ENCODE measurements at regions not wholly inside any gene's neighbourhood (a gene's known extent, or its start where the extent isn't known, plus 50 kb on each side); places are given as distances from the start of the nearest gene placed in this dataset.
"Not testable (repeated sequence)": the region's sequence is repeated elsewhere in the genome, so short reads cannot be mapped to it uniquely, and the experiment has no call there.

DNA sequence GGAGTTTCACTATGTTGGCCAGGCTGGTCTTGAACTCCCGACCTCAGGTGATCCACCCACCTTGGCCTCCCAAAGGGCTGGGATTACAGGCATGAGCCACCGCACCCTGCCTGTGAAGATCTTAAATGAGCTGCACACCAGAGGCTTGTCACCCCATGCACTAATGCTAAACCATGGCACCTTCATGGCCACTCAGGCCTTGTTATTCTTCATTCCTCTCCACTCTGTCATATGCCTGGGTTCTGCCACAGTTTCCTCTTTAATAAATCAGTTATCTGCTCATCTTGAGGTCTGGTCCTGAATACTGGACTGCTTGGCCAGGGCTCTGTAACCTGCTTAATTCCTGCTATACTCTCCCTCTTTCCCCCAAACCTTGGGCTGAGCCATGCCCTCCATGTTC lies 104.3 kb upstream of the FOXN2 start:
- H3K27me3 ChIP-seq (ENCODE audit: insufficient read depth, low read length), result no peaks in the 10 kb centered on the region
- no peaks in the 10 kb centered on the region for H3K9me3 ChIP-seq (ENCODE audit: low read depth, low read length)
- peaks cover 35% of the 10 kb centered on the region for H3K4me1 ChIP-seq (ENCODE audit: insufficient read depth, low read length)
- H3K4me3 ChIP-seq (ENCODE audit: low read length), result no peak overlapping the region

DNA sequence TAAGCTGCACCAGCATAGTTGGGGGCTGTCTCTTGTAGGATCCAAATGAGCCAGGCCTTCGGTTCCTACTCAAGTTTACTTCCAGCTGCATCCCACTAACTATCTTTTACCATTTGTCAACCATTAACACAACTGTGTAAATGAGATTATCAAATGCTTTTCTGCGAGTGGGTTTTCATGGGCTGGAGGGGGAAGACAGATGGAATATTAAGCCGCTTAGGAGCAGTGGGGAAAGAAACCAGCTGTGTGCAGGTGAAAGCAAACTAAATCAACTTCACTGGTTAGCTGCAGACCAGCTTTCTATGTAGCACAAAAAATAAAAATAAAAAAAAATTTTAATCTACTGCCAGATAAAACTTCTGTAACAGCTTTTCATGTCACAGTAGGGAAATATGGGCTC lies 100.8 kb upstream of the FOXN2 start:
- Histone ChIP-seq H3K9me3 (ENCODE audit: low read depth, low read length) (no peaks in the 10 kb centered on the region), H3K4me3 (ENCODE audit: low read length) (no peak overlapping the region), H3K27me3 (ENCODE audit: insufficient read depth, low read length) (no peaks in the 10 kb centered on the region), H3K4me1 (ENCODE audit: insufficient read depth, low read length) (peaks cover 13% of the 10 kb centered on the region)

DNA sequence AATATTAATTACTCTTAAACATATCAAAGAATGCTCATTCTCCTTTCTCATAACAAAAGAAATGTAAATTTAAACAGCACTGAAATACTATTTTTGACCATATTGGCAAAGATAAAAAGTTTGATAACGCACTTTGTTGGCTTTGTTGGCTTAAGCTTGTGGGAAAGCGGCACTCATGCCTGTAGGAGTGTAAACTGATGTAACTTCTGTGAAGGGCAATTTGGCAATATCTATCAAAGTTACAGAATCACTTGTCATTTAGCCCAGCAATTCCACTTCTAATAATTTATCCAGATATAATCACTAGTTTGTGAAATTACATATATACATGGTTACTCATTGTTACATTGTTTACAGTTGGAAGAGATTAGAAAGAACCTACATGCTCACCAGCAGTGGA lies 96.3 kb upstream of the FOXN2 start:
- no peak overlapping the region for H3K4me3 ChIP-seq (ENCODE audit: low read length)
- peaks cover 26% of the 10 kb centered on the region for H3K4me1 ChIP-seq (ENCODE audit: insufficient read depth, low read length)
- H3K27me3 ChIP-seq (ENCODE audit: insufficient read depth, low read length), result no peaks in the 10 kb centered on the region
- H3K9me3 ChIP-seq (ENCODE audit: low read depth, low read length), result no peaks in the 10 kb centered on the region

DNA sequence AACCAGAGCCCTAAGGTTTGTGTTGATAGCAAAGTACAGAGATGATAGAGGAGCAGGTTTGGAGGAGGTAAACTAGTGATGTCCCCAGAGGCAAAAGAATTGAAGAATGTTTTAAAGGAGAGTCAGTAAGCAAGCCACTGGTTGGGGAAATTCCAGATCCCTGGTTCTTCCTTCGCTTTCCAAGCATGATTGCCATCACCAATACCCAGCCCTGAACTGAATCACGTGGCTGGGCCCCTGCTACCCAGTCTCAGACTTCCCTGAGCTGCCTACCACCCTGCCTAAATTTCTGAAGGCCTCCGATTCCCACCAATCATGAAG lies 95.3 kb upstream of the FOXN2 start:
- Histone ChIP-seq H3K27me3 (ENCODE audit: insufficient read depth, low read length) (no peaks in the 10 kb centered on the region), H3K4me1 (ENCODE audit: insufficient read depth, low read length) (peaks cover 26% of the 10 kb centered on the region), H3K4me3 (ENCODE audit: low read length) (no peak overlapping the region), H3K9me3 (ENCODE audit: low read depth, low read length) (no peaks in the 10 kb centered on the region)

DNA sequence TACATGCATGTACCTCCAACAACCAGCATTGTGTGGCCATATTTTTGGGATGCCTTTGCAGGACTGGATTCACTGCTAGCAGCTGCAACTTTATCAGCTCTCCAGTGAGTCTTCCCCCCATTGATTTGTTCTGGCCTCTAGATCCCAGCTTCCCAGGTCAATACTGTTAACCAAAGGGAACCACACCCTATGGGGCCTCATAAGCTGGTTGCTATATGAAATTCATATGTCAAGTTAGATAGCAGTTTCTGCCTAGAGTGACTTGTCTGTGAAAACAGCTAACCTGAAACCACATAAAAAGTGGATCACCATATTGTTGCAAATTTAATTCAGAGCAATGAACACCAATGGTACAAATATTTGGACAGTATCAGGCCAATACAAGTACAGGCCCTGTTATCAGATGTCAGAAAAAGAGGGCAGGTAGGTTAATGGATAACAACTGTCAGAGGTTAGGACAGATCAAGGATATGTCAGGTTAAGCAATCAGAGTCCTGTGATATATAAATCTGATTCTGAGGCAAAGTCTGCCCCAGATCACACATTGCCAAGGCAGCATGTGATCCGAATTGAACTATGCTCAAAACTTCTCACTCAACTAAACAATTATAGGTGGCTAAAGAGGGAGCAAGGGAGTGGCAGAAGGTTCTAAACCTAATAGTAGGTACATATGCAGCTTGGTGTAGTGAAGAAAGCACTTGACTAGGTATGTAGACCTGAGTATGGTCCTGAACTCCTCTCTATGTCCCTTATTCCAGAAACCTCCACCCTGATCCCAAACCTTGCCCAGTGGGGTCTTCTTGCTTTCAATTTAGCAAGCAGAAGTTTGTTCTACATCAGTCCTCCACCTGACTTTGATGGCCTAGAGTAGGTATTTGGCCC lies 94.7 kb upstream of the FOXN2 start:
- Histone ChIP-seq H3K4me3 (ENCODE audit: low read length) (no peak overlapping the region), H3K27me3 (ENCODE audit: insufficient read depth, low read length) (no peaks in the 10 kb centered on the region), H3K9me3 (ENCODE audit: low read depth, low read length) (no peaks in the 10 kb centered on the region), H3K4me1 (ENCODE audit: insufficient read depth, low read length) (peaks cover 26% of the 10 kb centered on the region)

DNA sequence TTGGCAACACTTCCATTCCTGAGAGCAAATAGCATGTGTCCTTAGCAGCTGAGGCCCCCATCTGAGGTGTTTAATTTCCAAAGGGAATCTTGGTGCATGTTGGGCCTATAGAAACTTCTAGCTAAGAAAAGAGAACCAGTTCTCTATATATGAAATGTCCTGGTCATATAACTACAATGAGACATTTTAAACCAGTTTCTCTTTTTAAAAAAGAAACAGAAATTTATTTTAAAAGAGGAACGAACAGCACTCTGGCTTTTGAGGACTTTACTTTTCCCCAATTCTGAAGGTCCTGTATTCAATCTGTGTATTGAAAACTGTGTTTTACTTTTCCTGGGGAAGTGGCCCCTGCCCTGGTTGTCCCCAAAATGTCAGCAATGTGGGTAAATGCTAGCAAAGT lies 94.0 kb upstream of the FOXN2 start:
- no peaks in the 10 kb centered on the region for H3K9me3 ChIP-seq (ENCODE audit: low read depth, low read length)
- no peaks in the 10 kb centered on the region for H3K27me3 ChIP-seq (ENCODE audit: insufficient read depth, low read length)
- H3K4me1 ChIP-seq (ENCODE audit: insufficient read depth, low read length), result peaks cover 26% of the 10 kb centered on the region
- no peak overlapping the region for H3K4me3 ChIP-seq (ENCODE audit: low read length)

DNA sequence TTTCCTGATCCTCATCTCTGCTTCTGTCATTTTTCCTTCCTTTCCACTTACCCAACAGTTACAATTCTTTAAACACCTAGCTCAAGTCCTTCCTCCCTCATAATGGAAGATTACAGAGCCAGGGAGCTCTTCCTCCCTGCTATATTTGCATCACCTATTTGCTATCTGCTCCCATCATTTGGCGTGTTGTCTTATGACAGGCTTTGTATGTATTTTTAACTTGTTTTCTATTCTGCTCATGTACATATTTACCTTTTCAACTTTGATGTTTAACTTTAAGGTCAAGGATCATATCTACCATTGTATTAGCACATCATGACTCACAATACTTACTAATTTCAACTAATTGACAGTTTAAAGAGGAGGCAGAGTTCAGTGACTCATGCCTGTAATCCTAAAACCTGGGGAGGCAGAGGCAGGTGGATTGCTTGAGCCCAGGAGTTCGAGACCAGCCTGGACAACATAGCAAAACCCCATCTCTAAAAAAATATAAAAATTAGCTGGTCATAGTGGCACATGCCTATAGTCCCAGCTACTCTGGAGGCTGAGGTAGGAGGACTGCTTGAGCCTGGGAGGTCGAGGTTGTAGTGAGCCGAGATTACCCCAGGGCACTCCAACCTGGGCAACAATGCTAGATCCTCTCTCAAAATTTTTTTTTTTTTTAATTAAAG lies 92.5 kb upstream of the FOXN2 start:
- H3K4me3 ChIP-seq (ENCODE audit: low read length), result no peak overlapping the region
- H3K9me3 ChIP-seq (ENCODE audit: low read depth, low read length), result no peaks in the 10 kb centered on the region
- peaks cover 28% of the 10 kb centered on the region for H3K4me1 ChIP-seq (ENCODE audit: insufficient read depth, low read length)
- no peaks in the 10 kb centered on the region for H3K27me3 ChIP-seq (ENCODE audit: insufficient read depth, low read length)

DNA sequence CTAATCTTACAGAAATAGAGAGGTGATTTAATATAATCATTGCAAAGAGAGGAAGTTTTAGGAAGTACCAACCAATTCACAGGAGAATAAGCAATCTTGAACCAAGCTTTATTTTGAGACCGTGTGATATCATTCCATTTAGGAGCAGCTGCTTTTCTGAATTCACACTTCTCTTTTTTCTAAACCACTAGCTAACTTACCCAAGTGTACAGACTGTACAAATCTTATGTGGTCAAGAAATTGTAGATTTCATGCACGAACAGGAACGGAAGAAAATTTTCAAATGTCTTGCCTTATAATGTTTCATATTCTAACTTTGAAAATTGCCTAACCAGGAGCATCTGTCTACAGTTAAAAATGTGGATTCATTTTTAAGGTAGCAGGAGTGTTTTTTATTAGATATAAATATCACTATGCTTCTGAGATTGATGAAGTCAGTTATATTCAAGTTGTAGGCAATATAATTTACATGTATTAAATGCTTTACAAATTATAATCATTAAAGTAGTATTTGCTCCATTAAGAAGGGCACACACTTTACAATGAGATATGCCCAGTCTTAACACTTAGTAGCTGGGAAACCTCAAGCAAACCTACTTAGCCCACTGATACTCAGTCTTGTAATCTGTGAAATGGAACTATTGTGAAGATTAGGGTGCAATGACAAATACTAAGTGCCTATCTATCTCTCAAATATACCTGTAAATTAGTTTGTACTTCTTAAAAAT lies 86.7 kb upstream of the FOXN2 start:
- no peaks in the 10 kb centered on the region for H3K27me3 ChIP-seq (ENCODE audit: insufficient read depth, low read length)
- H3K4me3 ChIP-seq (ENCODE audit: low read length), result no peak overlapping the region
- peaks cover 22% of the 10 kb centered on the region for H3K4me1 ChIP-seq (ENCODE audit: insufficient read depth, low read length)
- H3K9me3 ChIP-seq (ENCODE audit: low read depth, low read length), result no peaks in the 10 kb centered on the region

DNA sequence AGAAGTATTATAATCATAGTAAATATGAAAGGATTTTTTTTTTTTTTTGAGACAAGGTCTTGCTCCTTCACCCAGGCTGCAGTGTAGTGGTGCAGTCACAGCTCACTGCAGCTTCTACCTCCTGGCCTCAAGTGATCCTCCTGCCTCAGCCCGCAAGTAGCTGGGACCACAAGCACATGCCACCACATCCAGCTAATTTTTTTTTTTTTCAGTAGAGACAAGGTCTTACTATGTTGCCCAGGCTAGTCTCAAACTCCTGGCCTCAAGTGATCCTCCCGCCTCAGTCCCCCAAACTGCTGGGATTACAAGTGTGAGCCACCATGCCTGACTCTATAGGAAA lies 86.2 kb upstream of the FOXN2 start:
- no peaks in the 10 kb centered on the region for H3K9me3 ChIP-seq (ENCODE audit: low read depth, low read length)
- no peaks in the 10 kb centered on the region for H3K27me3 ChIP-seq (ENCODE audit: insufficient read depth, low read length)
- H3K4me1 ChIP-seq (ENCODE audit: insufficient read depth, low read length), result peaks cover 22% of the 10 kb centered on the region
- no peak overlapping the region for H3K4me3 ChIP-seq (ENCODE audit: low read length)

DNA sequence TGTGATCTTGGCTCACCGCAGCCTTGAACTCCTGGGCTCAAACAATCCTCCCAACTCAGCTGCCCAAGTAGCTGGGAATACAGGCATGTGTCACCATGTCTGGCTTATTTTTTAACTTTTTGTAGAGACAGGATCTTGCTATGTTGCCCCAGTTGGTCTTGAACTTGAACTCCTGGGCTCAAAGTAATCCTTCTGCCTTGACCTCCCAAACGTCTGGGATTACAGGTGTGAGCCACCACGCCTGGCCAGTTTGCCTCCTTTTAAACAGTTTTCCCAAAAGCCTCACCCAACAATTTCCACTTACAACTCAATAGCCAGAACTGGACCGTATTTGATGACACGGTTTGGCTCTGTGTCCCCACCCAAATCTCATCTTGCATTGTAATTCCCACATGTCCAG lies 85.4 kb upstream of the FOXN2 start:
- H3K9me3 ChIP-seq (ENCODE audit: low read depth, low read length), result no peaks in the 10 kb centered on the region
- peaks cover 22% of the 10 kb centered on the region for H3K4me1 ChIP-seq (ENCODE audit: insufficient read depth, low read length)
- H3K27me3 ChIP-seq (ENCODE audit: insufficient read depth, low read length), result no peaks in the 10 kb centered on the region
- no peak overlapping the region for H3K4me3 ChIP-seq (ENCODE audit: low read length)

DNA sequence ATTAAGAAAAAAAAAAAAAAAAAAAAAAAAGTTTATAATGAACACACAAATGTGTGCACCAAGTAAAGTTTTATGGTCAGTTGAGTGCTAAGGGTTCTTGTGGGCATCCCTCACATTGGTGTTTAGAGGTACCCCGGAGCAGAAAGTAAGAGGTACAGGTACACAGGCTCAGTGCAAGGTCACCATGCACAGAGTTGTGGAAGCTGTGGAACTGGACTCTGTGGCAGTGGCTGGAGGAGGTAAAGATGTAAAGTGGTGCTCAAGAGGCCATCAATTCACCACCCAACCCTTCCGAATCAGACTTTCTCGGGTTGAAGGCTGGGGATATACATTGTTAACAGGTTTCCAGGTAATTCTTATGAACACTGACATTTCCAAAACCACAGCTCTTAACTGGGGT lies 83.6 kb upstream of the FOXN2 start:
- H3K27me3 ChIP-seq (ENCODE audit: insufficient read depth, low read length), result no peaks in the 10 kb centered on the region
- peaks cover 22% of the 10 kb centered on the region for H3K4me1 ChIP-seq (ENCODE audit: insufficient read depth, low read length)
- H3K9me3 ChIP-seq (ENCODE audit: low read depth, low read length), result no peaks in the 10 kb centered on the region
- no peak overlapping the region for H3K4me3 ChIP-seq (ENCODE audit: low read length)

DNA sequence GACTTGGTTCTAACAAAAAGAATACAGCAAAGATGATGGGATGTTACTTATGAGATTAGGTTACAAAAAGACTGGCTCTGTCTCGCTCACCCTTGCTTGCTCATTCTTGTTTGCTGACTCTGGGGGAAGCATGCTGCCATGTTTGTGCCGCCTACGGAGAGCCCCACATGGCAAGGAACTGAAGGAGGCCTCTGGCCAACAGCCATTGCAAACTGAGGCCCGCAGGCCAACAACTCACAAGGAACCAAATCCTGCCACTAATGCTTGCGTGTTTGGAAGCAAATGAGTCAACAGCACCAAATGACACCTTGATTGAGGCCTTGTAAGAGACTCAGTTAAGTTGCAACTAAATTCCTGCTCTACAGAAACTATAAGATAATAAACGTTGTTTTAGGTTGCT lies 82.1 kb upstream of the FOXN2 start:
- Histone ChIP-seq H3K9me3 (ENCODE audit: low read depth, low read length) (no peaks in the 10 kb centered on the region), H3K4me3 (ENCODE audit: low read length) (no peak overlapping the region)

DNA sequence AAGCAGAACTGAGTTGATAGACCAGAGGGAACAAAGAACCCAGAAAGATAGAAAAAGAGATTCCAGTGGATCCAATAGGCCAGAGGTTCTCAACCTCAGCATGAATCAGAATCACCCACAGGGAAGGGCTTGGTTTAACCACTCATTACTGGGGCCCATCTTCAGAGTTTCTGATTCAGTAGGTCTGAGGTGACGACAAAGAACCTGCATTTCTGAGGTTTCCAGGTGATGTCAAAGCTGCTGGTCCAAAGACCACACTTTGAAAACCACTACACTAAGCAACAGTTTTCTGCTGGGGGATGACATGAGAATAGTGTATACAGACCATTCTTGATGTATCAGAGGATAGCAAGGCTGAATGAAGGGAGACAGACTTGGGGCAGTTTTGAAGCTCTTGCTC lies 81.5 kb upstream of the FOXN2 start:
- Histone ChIP-seq H3K27me3 (ENCODE audit: insufficient read depth, low read length) (no peaks in the 10 kb centered on the region), H3K4me3 (ENCODE audit: low read length) (no peak overlapping the region), H3K9me3 (ENCODE audit: low read depth, low read length) (no peaks in the 10 kb centered on the region), H3K4me1 (ENCODE audit: insufficient read depth, low read length) (peaks cover 21% of the 10 kb centered on the region)

More for the DNA sequence above, 82.1 kb upstream of the FOXN2 start:
- H3K4me1 ChIP-seq (ENCODE audit: insufficient read depth, low read length), result peaks cover 24% of the 10 kb centered on the region
- H3K27me3 ChIP-seq (ENCODE audit: insufficient read depth, low read length), result no peaks in the 10 kb centered on the region

DNA sequence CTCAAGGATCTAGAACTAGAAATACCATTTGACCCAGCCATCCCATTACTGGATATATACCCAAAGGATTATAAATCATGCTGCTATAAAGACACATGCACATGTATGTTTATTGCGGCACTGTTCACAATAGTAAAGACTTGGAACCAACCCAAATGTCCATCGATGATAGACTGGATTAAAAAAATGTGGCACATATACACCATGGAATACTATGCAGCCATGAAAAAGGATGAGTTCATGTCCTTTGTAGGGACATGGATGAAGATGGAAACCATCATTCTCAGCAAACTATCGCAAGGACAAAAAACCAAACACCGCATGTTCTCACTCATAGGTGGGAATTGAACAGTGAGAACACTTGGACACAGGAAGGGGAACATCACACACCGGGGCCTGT lies 80.7 kb upstream of the FOXN2 start:
- H3K27me3 ChIP-seq (ENCODE audit: insufficient read depth, low read length); H3K4me3 ChIP-seq (ENCODE audit: low read length); H3K9me3 ChIP-seq (ENCODE audit: low read depth, low read length): not testable (repeated sequence)
- H3K4me1 ChIP-seq (ENCODE audit: insufficient read depth, low read length), result peaks cover 12% of the 10 kb centered on the region

DNA sequence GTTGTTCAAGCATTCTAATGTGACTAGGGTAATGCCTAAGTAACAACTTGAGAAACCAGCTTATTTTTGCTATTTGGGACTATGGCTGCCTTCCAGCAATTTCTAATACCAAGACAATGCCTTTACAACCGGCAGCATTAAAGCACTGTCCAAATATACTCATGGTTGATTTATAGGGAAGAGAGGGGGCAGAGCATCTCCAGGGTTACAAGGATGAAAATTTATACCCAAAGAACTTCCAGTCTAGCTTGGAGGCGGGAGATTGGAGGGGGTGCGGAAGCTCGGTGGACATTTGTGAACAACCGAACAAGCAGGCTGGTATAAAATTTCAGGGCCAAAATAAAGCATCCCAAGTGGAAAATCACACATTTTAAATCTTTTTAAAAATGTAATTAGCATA lies 79.4 kb upstream of the FOXN2 start:
- Histone ChIP-seq H3K4me1 (ENCODE audit: insufficient read depth, low read length) (peaks cover 7% of the 10 kb centered on the region), H3K27me3 (ENCODE audit: insufficient read depth, low read length) (no peaks in the 10 kb centered on the region), H3K4me3 (ENCODE audit: low read length) (no peak overlapping the region), H3K9me3 (ENCODE audit: low read depth, low read length) (no peaks in the 10 kb centered on the region)
